A673 (cell line): ENCODE measurements at regions not wholly inside any gene's neighbourhood (a gene's known extent, or its start where the extent isn't known, plus 50 kb on each side); places are given as distances from the start of the nearest gene placed in this dataset.

Experiments used
- BruUV-seq: library from RNA; stranded (reverse); fragments of 400-500 nt; replicated peaks from 2 replicates; lab custom pipeline; 2021; lab: Mats Ljungman, UMichigan
- CTCF ChIA-PET: fragments of 300-600 bp; sonication (Branson Sonifier 250); formaldehyde crosslinking; loops from one replicate; lab custom pipeline; 2022; ENCODE audit warnings: antibody characterized with exemption; lab: Charles Lee
- POLR2A ChIA-PET: fragments of 300-600 bp; sonication (Branson Sonifier 250); formaldehyde crosslinking; loops from one replicate; lab custom pipeline; 2022; ENCODE audit warnings: antibody characterized with exemption; ENCODE audit not compliant: low non-redundant PET; lab: Charles Lee
- DNase-seq: peaks from one replicate; pipeline ENCODE4 v3.0.0-alpha.2; 2015; ENCODE audit warnings: low spot score
- H3K27ac ChIP-seq: fragments of 200-600 bp; sonication (generic); 2 replicates; pipeline ENCODE4 v1.5.1; 2016; ENCODE audit warnings: mixed run types, low read depth, mild to moderate bottlenecking, mixed read lengths, antibody characterized with exemption, low read length; ENCODE audit not compliant: poor library complexity, severe bottlenecking
- H3K27me3 ChIP-seq: fragments of 200-600 bp; sonication (generic); replicated peaks from 2 replicates; pipeline ENCODE4 v1.6.1; 2017; ENCODE audit warnings: mixed run types, low read depth, mild to moderate bottlenecking, mixed read lengths, antibody characterized with exemption, low read length; ENCODE audit not compliant: insufficient read depth, poor library complexity
- H3K36me3 ChIP-seq: fragments of 200-600 bp; sonication (generic); 2 replicates; pipeline ENCODE4 v1.6.1; 2016; ENCODE audit warnings: mixed run types, mild to moderate bottlenecking, mixed read lengths, antibody characterized with exemption, low read length; ENCODE audit not compliant: insufficient read depth, poor library complexity, severe bottlenecking
- H3K4me1 ChIP-seq: fragments of 200-600 bp; sonication (generic); 2 replicates; pipeline ENCODE4 v1.6.1; 2017; ENCODE audit warnings: mixed run types, mild to moderate bottlenecking, mixed read lengths, antibody characterized with exemption, low read length; ENCODE audit not compliant: insufficient read depth, poor library complexity, severe bottlenecking
- H3K4me3 ChIP-seq: fragments of 200-600 bp; sonication (generic); 2 replicates; pipeline ENCODE4 v1.5.1; 2016; ENCODE audit warnings: low read depth, mixed run types, mild to moderate bottlenecking, mixed read lengths, low read length; ENCODE audit not compliant: poor library complexity, severe bottlenecking
- H3K9me3 ChIP-seq: fragments of 200-600 bp; sonication (generic); 2 replicates; pipeline ENCODE4 v1.6.1; 2016; ENCODE audit warnings: mixed run types, low read depth, mild to moderate bottlenecking, mixed read lengths, antibody characterized with exemption, low read length; ENCODE audit not compliant: poor library complexity, severe bottlenecking
- CTCF ChIP-seq: fragments of 300-800, 200-600 bp; sonication (generic); conservative IDR thresholded peaks from 2 replicates; pipeline ENCODE4 v1.5.1; 2017; ENCODE audit warnings: low read depth, mild to moderate bottlenecking, antibody characterized with exemption, low read length, moderate library complexity, mixed read lengths
- EZH2 ChIP-seq: fragments of 200-600 bp; sonication (generic); IDR thresholded peaks from 2 replicates; pipeline ENCODE4 v1.6.1; 2017; ENCODE audit warnings: borderline replicate concordance, low read depth, mild to moderate bottlenecking, mixed read lengths, antibody characterized with exemption, low read length; ENCODE audit not compliant: poor library complexity, severe bottlenecking
- intact Hi-C: fragments of 100-400 bp; cut with micrococcal nuclease; formaldehyde crosslinking; loops from one replicate; pipeline ENCODE4 v1.10.0; 2022; ENCODE audit not compliant: unreplicated experiment

- CTCF ChIA-PET: no interaction called here
- Histone ChIP-seq H3K9me3 (no peaks in the 10 kb centered on the region), H3K36me3 (no peaks in the 10 kb centered on the region), H3K27ac (no peak overlapping the region), H3K4me3 (no peak overlapping the region), H3K27me3 (no peaks in the 10 kb centered on the region), H3K4me1 (no peaks in the 10 kb centered on the region)
- intact Hi-C loops: no loop called here
- POLR2A ChIA-PET: no interaction called here
- TF ChIP-seq EZH2 (no peak), CTCF (no peak)
- DNase-seq: no peak
- BruUV-seq: no TSS peak
Observed at GRCh38 chr22:49505337-49506009, 322.2 kb downstream of the BRD1 start.

- intact Hi-C loops: no loop called here
- POLR2A ChIA-PET: no interaction called here
- CTCF ChIA-PET: no interaction called here
- DNase-seq: no peak
- H3K4me1 ChIP-seq: no peaks in the 10 kb centered on the region
- H3K27ac ChIP-seq: no peak overlapping the region
- no peaks in the 10 kb centered on the region for H3K27me3 ChIP-seq
- H3K4me3 ChIP-seq: no peak overlapping the region
- H3K9me3 ChIP-seq: no peaks in the 10 kb centered on the region
- TF ChIP-seq CTCF (no peak), EZH2 (no peak)
- BruUV-seq: no TSS peak
- H3K36me3 ChIP-seq: no peaks in the 10 kb centered on the region
Observed at GRCh38 chr22:49503896-49504521, 323.7 kb downstream of the BRD1 start.

- ChIA-PET CTCF (no interaction called here), POLR2A (no interaction called here)
- Histone ChIP-seq H3K4me3 (no peak overlapping the region), H3K9me3 (no peaks in the 10 kb centered on the region), H3K4me1 (no peaks in the 10 kb centered on the region), H3K27me3 (no peaks in the 10 kb centered on the region), H3K27ac (no peak overlapping the region), H3K36me3 (no peaks in the 10 kb centered on the region)
- TF ChIP-seq EZH2 (no peak), CTCF (no peak)
- DNase-seq: no peak
- intact Hi-C loops: no loop called here
- BruUV-seq: no TSS peak
Observed at GRCh38 chr22:49503321-49503720, 324.4 kb downstream of the BRD1 start.
